H1 (cell line): ENCODE measurements at regions not wholly inside any gene's neighbourhood (a gene's known extent, or its start where the extent isn't known, plus 50 kb on each side); places are given as distances from the start of the nearest gene placed in this dataset.

Experiments used
- CTCF ChIA-PET: fragments of 300-600 bp; sonication (Branson Sonifier 250); formaldehyde crosslinking; loops from one replicate; lab custom pipeline; 2021; ENCODE audit not compliant: partially characterized antibody; lab: Charles Lee
- POLR2A ChIA-PET: fragments of 300-600 bp; sonication (Branson Sonifier 250); formaldehyde crosslinking; loops from one replicate; lab custom pipeline; 2021; ENCODE audit warnings: inconsistent platforms; ENCODE audit not compliant: partially characterized antibody; lab: Charles Lee
- DNase-seq, 2 experiments: peaks; one replicate each; pipeline versions ENCODE4 v3.0.0 to v3.0.0-alpha.2; 2010 to 2022; ENCODE audit warnings: low spot score in 2 of 2, low read depth in 1 of 2, mixed read lengths in 1 of 2
- FAIRE-seq: peaks from 2 replicates; lab custom pipeline; 2011; peaks lifted over from hg19 to GRCh38; lab: Jason Lieb, UNC
- H2AFZ ChIP-seq: 2 replicates; pipeline ENCODE4 v1.8.1; 2012; ENCODE audit warnings: low read length, inconsistent platforms
- H2AK5ac ChIP-seq: 2 replicates; pipeline ENCODE4 v1.6.1; 2013; ENCODE audit warnings: low read depth, low read length
- H2BK120ac ChIP-seq: replicated peaks from 2 replicates; pipeline ENCODE3; 2013; ENCODE audit warnings: low read depth, low read length, inconsistent platforms
- H2BK12ac ChIP-seq: 2 replicates; pipeline ENCODE4 v1.6.1; 2013; ENCODE audit warnings: low read depth, low read length
- H2BK15ac ChIP-seq: 2 replicates; pipeline ENCODE4 v1.6.1; 2013; ENCODE audit warnings: low read length
- H2BK20ac ChIP-seq: 2 replicates; pipeline ENCODE4 v1.6.1; 2013; ENCODE audit warnings: low read length
- H2BK5ac ChIP-seq: 2 replicates; pipeline ENCODE4 v1.6.1; 2013; ENCODE audit warnings: low read depth, low read length
- H3K14ac ChIP-seq: 2 replicates; pipeline ENCODE4 v1.6.1; 2013; ENCODE audit warnings: inconsistent platforms; ENCODE audit not compliant: insufficient read length
- H3K18ac ChIP-seq: 2 replicates; pipeline ENCODE4 v1.6.1; 2013; ENCODE audit warnings: low read length; ENCODE audit errors: extremely low read depth
- H3K23ac ChIP-seq: 2 replicates; pipeline ENCODE4 v1.6.1; 2013; ENCODE audit warnings: inconsistent platforms; ENCODE audit not compliant: insufficient read length
- H3K23me2 ChIP-seq: 2 replicates; pipeline ENCODE4 v1.6.1; 2013; ENCODE audit warnings: low read depth, low read length
- H3K27ac ChIP-seq: 2 replicates; pipeline ENCODE4 v1.6.1; 2011; ENCODE audit warnings: low read depth, low read length, inconsistent platforms
- H3K27me3 ChIP-seq, 4 experiments: replicated peaks in 1 of 4; 1 replicate in 1 of 4; 2 replicates in 3 of 4; pipeline versions ENCODE4 v1.6.1 to v1.8.1; 2011 to 2013; ENCODE audit warnings: low read length in 3 of 4, mild to moderate bottlenecking in 3 of 4, inconsistent platforms in 2 of 4, mixed read lengths in 2 of 4, moderate library complexity in 1 of 4; ENCODE audit not compliant: control insufficient read depth in 3 of 4, insufficient read depth in 3 of 4; ENCODE audit errors: extremely low read depth in 1 of 4
- H3K36me3 ChIP-seq, 4 experiments: 2 replicates each; pipeline versions ENCODE4 v1.6.1 to v1.8.1; 2011 to 2013; ENCODE audit warnings: mild to moderate bottlenecking in 4 of 4, low read length in 3 of 4, moderate library complexity in 2 of 4, control low read depth in 1 of 4, inconsistent platforms in 1 of 4; ENCODE audit not compliant: insufficient read depth in 4 of 4, control insufficient read depth in 2 of 4
- H3K4ac ChIP-seq: replicated peaks from 2 replicates; pipeline ENCODE3; 2013; ENCODE audit warnings: low read length, low read depth, mixed read lengths, inconsistent platforms; ENCODE audit not compliant: insufficient read length
- H3K4me1 ChIP-seq, 4 experiments: replicated peaks in 1 of 4; 1 replicate in 1 of 4; 2 replicates in 3 of 4; pipeline versions ENCODE4 v1.6.1 to v1.8.1; 2011 to 2013; ENCODE audit warnings: low read length in 3 of 4, inconsistent platforms in 2 of 4, mixed read lengths in 1 of 4; ENCODE audit not compliant: insufficient read depth in 4 of 4, control insufficient read depth in 3 of 4
- H3K4me2 ChIP-seq, 2 experiments: 2 replicates each; pipeline versions ENCODE4 v1.6.1 to v1.8.1; 2011 to 2013; ENCODE audit warnings: low read depth in 2 of 2, low read length in 2 of 2, control low read depth in 1 of 2, inconsistent platforms in 1 of 2, mild to moderate bottlenecking in 1 of 2; ENCODE audit not compliant: insufficient read depth in 1 of 2
- H3K4me3 ChIP-seq, 4 experiments: fragments of 200-600, 300-600 bp in 1 of 4; sonication (generic), shearing (Covaris generic), sonication (Bioruptor Twin) in 1 of 4; 2 replicates each; pipeline versions ENCODE4 v1.5.1 to v1.8.1; 2011 to 2016; ENCODE audit warnings: low read length in 4 of 4, low read depth in 3 of 4, control low read depth in 2 of 4, inconsistent platforms in 2 of 4, mild to moderate bottlenecking in 2 of 4, mixed read lengths in 1 of 4, moderate library complexity in 1 of 4; ENCODE audit not compliant: insufficient read depth in 2 of 4; ENCODE audit errors: extremely low read depth in 1 of 4
- H3K56ac ChIP-seq: replicated peaks from 2 replicates; pipeline ENCODE3; 2013; ENCODE audit warnings: low read depth, mild to moderate bottlenecking, mixed read lengths, low read length, inconsistent platforms; ENCODE audit not compliant: insufficient read length
- H3K79me1 ChIP-seq: 2 replicates; pipeline ENCODE4 v1.6.1; 2013; ENCODE audit warnings: low read depth, low read length, control low read depth
- H3K79me2 ChIP-seq, 2 experiments: 2 replicates each; pipeline versions ENCODE4 v1.6.1 to v1.8.1; 2012 to 2013; ENCODE audit warnings: low read length in 2 of 2, mild to moderate bottlenecking in 2 of 2, inconsistent platforms in 1 of 2; ENCODE audit not compliant: insufficient read depth in 2 of 2, control insufficient read depth in 1 of 2
- H3K9ac ChIP-seq, 4 experiments: replicated peaks in 1 of 4; 1 replicate in 1 of 4; 2 replicates in 3 of 4; pipeline versions ENCODE4 v1.6.1 to v1.8.1; 2011 to 2013; ENCODE audit warnings: low read depth in 3 of 4, low read length in 3 of 4, control low read depth in 2 of 4, mild to moderate bottlenecking in 2 of 4, moderate library complexity in 2 of 4, inconsistent platforms in 1 of 4; ENCODE audit errors: extremely low read depth in 1 of 4
- H3K9me3 ChIP-seq, 2 experiments: 2 replicates each; pipeline versions ENCODE4 v1.6.1 to v1.8.1; 2012 to 2013; ENCODE audit warnings: mild to moderate bottlenecking in 2 of 2, moderate library complexity in 2 of 2, control low read depth in 1 of 2, inconsistent platforms in 1 of 2, low read depth in 1 of 2, low read length in 1 of 2, mixed read lengths in 1 of 2; ENCODE audit not compliant: insufficient read depth in 2 of 2
- H4K20me1 ChIP-seq, 2 experiments: replicated peaks in 1 of 2; 2 replicates each; pipeline versions ENCODE3 to v1.8.1; 2011 to 2013; ENCODE audit warnings: inconsistent platforms in 2 of 2, low read length in 2 of 2, mild to moderate bottlenecking in 1 of 2; ENCODE audit not compliant: insufficient read depth in 2 of 2, control insufficient read depth in 1 of 2
- H4K5ac ChIP-seq: 2 replicates; pipeline ENCODE4 v1.6.1; 2013; ENCODE audit warnings: low read length, low read depth, mixed read lengths, inconsistent platforms; ENCODE audit not compliant: insufficient read length
- H4K8ac ChIP-seq: 2 replicates; pipeline ENCODE4 v1.8.0; 2013; ENCODE audit warnings: mild to moderate bottlenecking, moderate library complexity, low read length, inconsistent platforms; ENCODE audit not compliant: insufficient read depth; ENCODE audit errors: extremely low read depth
- H4K91ac ChIP-seq: replicated peaks from 2 replicates; pipeline ENCODE3; 2013; ENCODE audit warnings: low read length, mixed read lengths, inconsistent platforms; ENCODE audit not compliant: insufficient read length
- BACH1 ChIP-seq: IDR thresholded peaks from 2 replicates; pipeline ENCODE4 v1.6.1; 2012; ENCODE audit warnings: low read length, improper control_type of control experiment
- WGBS, 2 experiments: shearing (Covaris generic) in 1 of 2; methylation state at CpG; one replicate each; pipeline versions ENCODE4 v1.1.6 to v1.1.7; 2013 to 2015; ENCODE audit warnings: low lambda C conversion rate in 2 of 2, mixed read lengths in 2 of 2, inconsistent platforms in 1 of 2, low coverage in 1 of 2, missing lambda C conversion rate in 1 of 2; ENCODE audit not compliant: insufficient replicate concordance in 2 of 2, insufficient coverage in 1 of 2, insufficient read length in 1 of 2; ENCODE audit errors: extremely low coverage in 1 of 2, missing lambda C conversion rate in 1 of 2; 5-methylcytosine and 5-hydroxymethylcytosine counted together

DNA sequence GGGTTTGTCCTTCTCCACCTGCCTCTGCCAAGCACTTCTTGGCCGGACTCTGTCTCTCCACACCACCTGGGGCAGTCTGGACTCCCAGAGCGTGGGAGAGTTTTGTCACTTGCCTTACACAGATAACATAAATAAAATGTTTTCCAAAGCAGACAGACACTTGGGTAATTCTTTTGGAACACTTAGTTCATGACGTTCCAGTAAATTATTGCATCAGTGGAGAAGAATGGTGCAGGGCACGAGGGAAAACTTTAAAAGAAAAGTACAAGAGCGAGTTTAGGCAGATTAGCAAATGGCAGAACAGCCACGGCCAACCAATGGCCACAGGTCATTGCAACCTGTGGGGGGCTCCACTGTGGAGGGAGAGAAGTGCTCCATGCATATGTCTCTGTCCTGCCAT lies 170.6 kb upstream of the GRB10 start:
- no peak overlapping the region for H3K4me2 ChIP-seq
- H3K79me2 ChIP-seq, result no peaks in the 10 kb centered on the region

More for the DNA sequence above, 170.6 kb upstream of the GRB10 start:
- H3K4ac ChIP-seq, result no peak overlapping the region
- H3K23ac ChIP-seq, result no peak overlapping the region
- no peak overlapping the region for H2BK5ac ChIP-seq
- DNase-seq, result no peak
- H2BK12ac ChIP-seq, result no peak overlapping the region
- no peak overlapping the region for H3K14ac ChIP-seq
- H3K4me3 ChIP-seq, result no peak overlapping the region
- H3K56ac ChIP-seq, result no peak overlapping the region
- peaks cover 15 to 54% (median 43%) of the 10 kb centered on the region in 4 experiments for H3K27me3 ChIP-seq
- 0 out of 2 replicates have a peak, but pooled peaks cover 2% of the 10 kb centered on the region for H3K23me2 ChIP-seq
- no peak overlapping the region for H4K5ac ChIP-seq
- H3K18ac ChIP-seq, result no peak overlapping the region
- H3K36me3 ChIP-seq, result no peaks in the 10 kb centered on the region
- H3K27ac ChIP-seq, result no peak overlapping the region
- TF ChIP-seq BACH1, result no peak
- TF ChIP-seq, all 59 proteins: peak for 0
- Histone ChIP-seq H2AFZ (no peak overlapping the region), H3K9ac (no peak overlapping the region), H2BK15ac (no peak overlapping the region), H4K8ac (no peak overlapping the region), H3K79me1 (no peaks in the 10 kb centered on the region), H2BK120ac (no peak overlapping the region), H2AK5ac (no peak overlapping the region), H3K4me1 (peaks cover 0 to 2% (median 0%) of the 10 kb centered on the region in 4 experiments; a peak in 1 of 7 replicates), H2BK20ac (no peak overlapping the region), H4K91ac (no peak overlapping the region), H4K20me1 (peaks cover 0 to 3% of the 10 kb centered on the region in 2 experiments), H3K9me3 (no peaks in the 10 kb centered on the region; a peak in 1 of 4 replicates)
- no peak for FAIRE-seq
- CTCF ChIA-PET, result interaction anchor here (0.8 to 1.1 kb wide), 4 partner anchors 17 to 125 kb away, joined by 3 read pairs; no protein-coding TSS in a partner anchor
- WGBS, 2 experiments, result 91% methylated on average over 6 of the region's 6 CpGs; no CpG with 5 or more reads in 1 of the 2 experiments
- POLR2A ChIA-PET, result no interaction called here
